ENCODE measurements at regions not wholly inside any gene's neighbourhood (a gene's known extent, or its start where the extent isn't known, plus 50 kb on each side); places are given as distances from the start of the nearest gene placed in this dataset.

DNA sequence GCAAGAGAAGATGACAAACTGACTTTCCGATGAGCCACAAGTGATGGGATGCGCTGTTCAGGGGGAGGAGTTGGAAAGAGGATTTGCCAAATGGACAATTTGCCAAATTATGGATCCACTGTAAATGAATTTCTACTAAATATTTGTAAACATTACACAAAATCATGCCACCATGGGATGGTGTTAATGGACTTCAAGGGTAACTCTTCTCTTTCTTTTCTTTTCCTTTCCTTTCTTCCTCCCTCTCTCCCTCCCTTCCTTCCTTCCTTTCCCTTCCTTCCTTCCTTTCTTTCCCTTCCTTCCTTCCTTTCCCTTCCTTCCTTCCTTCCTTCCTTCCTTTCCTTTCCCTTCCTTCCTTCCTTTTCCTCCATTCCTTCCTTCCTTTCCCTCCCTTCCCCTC is 76.0 kb upstream of the PEG3 start:
- TF ChIP-seq POLR2A (IDR thresholded peaks at IDR 0.05) (no peak), CTCF (IDR thresholded peaks at IDR 0.05) (no peak)
